Skin epidermis (tissue), 12 donors: ENCODE measurements at regions not wholly inside any gene's neighbourhood (a gene's known extent, or its start where the extent isn't known, plus 50 kb on each side); places are given as distances from the start of the nearest gene placed in this dataset.

Experiments used
- H3K27ac ChIP-seq, 21 experiments: fragments of 200-600 bp; sonication (generic) in 11 of 21; one replicate each; pipeline ENCODE4 v1.5.0; 2020; ENCODE audit warnings: mild to moderate bottlenecking in 3 of 21, inconsistent platforms in 2 of 21, moderate library complexity in 2 of 21
- H3K4me3 ChIP-seq, 7 experiments: fragments of 200-600 bp; sonication (generic) in 2 of 7; one replicate each; pipeline ENCODE4 v1.5.0; 2020; ENCODE audit warnings: inconsistent platforms in 2 of 7, mild to moderate bottlenecking in 2 of 7, moderate library complexity in 1 of 7

DNA sequence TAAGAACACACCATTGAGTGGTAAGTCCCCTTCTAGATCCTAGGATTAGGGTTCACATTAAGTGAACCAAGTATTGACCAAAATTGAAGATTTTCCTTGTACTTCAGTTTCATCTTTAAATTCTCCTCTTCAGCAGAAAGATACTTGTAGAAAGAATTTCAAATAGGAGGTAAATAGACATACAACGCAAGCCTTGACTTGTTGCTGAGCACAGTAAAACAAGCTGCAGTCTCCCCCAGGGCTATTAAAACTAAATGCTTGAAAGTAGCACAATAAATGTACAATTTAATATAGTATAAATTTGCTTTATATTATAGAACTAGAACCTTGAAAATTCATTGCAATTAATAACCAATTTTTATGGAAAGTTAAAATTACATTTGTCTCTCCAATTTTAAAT lies 170.1 kb upstream of the TARS1 start:
- no peak overlapping the region for H3K4me3 ChIP-seq
- H3K27ac ChIP-seq: no peak overlapping the region

- Histone ChIP-seq H3K27ac (peak overlapping the region in 1 of 21 experiments; percentile 41), H3K4me3 (no peak overlapping the region)
Observed at GRCh38 chr5:33271606-33272005, 169.2 kb upstream of the TARS1 start.

DNA sequence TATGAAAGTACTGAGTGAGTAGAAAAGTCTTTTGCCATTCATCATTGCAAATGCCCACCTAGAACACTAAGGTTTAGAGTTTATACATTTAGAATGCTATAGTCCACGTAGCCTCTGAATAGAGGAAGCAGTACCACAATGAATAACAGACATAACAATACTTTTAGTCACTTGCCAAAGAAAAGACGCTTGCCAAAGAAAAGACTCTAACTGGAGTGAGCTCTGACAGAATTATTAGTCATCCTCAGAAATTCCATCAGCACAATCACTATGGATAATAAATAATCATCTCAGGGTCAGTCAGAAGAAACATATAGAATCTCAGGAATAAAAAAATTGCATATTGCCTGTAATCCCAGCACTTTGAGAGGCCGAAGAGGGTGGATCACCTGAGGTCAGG lies 168.5 kb upstream of the TARS1 start:
- H3K27ac ChIP-seq: peak overlapping the region in 2 of 21 experiments; percentile 41 to 47
- no peak overlapping the region for H3K4me3 ChIP-seq

- Histone ChIP-seq H3K27ac (no peak overlapping the region), H3K4me3 (no peak overlapping the region)
Observed at GRCh38 chr5:33273985-33274384, 166.8 kb upstream of the TARS1 start.

DNA sequence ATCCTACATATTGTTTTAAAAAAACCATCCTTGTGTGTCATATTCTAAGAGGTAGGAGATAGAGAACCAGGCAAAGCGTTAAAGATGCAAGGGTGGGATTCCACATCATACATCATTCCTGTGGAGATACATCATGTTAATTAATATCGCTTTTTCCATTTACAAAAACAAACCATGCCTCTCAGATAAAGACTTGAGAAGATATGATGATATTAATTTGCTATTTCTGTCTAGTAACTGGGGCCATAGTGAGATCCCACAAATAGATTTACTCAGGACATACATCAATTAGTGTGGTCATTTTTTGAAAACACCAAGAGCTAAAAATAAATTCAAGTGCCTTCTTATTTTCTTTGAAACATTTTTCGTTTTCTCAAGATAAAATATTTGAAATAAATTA lies 165.4 kb upstream of the TARS1 start:
- H3K27ac ChIP-seq: no peak overlapping the region
- H3K4me3 ChIP-seq: no peak overlapping the region

DNA sequence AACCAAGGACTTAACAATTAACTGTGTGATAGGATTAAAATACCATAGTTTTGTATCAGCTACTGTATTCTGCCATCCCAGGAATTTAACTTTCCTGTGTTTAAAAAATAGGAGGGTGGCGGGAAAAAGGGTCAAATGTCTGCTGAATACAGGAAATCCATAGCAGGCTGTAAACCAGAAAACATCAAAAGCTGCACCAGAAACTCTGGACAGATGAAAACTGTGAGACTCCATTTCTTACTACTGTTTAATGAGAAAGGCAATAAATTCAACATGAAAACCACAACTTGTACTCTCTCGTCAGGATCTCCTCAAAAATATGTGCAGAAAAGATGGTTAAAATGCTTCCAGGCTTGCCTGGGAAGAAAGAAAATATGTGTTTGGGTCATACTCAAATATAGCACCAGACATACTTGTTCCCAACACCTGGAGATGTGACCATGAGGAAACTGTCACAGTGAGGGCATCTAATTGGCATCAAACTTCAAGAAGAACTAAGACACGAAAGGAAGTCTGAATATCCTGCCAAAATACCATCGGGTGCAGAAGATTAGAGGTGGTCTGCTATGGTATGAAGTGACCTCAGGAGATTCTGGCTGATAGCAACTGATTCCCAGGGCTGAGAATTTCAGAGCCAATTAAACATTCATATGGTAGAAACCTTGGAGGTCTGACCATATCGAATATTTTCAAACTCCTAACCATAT lies 164.7 kb upstream of the TARS1 start:
- Histone ChIP-seq H3K4me3 (no peak overlapping the region), H3K27ac (peak overlapping the region in 1 of 21 experiments; percentile 1)

- Histone ChIP-seq H3K4me3 (no peak overlapping the region), H3K27ac (peak overlapping the region in 2 of 21 experiments; percentile 1 to 5)
Observed at GRCh38 chr5:33276628-33276950, 164.2 kb upstream of the TARS1 start.

- Histone ChIP-seq H3K27ac (peak overlapping the region in 2 of 21 experiments; percentile 1 to 5), H3K4me3 (no peak overlapping the region)
Observed at GRCh38 chr5:33277061-33277650, 163.6 kb upstream of the TARS1 start.

GRCh38 chr5:33281431-33281843 lies 159.3 kb upstream of the TARS1 start:
- Histone ChIP-seq H3K4me3 (no peak overlapping the region), H3K27ac (no peak overlapping the region)

GRCh38 chr5:33282157-33282556 lies 158.6 kb upstream of the TARS1 start:
- Histone ChIP-seq H3K4me3 (no peak overlapping the region), H3K27ac (no peak overlapping the region)

DNA sequence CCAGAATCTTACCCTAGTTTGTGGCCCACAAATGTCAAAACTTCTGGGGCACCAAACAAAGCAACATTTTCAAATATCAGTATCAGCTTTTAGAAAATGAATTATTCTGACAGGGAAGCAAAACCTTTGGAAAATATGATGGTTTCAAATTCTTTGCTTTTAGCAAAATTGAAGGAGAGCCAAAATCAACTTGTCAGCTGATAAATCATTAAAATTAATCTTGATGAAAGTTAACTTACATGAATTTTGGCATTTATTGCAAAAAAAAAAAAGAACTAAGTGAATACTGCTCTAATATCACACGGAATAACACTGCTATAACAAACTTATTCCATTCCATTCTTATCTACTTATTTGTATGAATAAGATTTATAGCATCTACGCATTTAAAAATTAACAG lies 158.1 kb upstream of the TARS1 start:
- Histone ChIP-seq H3K4me3 (no peak overlapping the region), H3K27ac (no peak overlapping the region)

- Histone ChIP-seq H3K27ac (no peak overlapping the region), H3K4me3 (no peak overlapping the region)
Observed at GRCh38 chr5:33283243-33283642, 157.5 kb upstream of the TARS1 start.

GRCh38 chr5:33284681-33285080 lies 156.1 kb upstream of the TARS1 start:
- Histone ChIP-seq H3K27ac (no peak overlapping the region), H3K4me3 (no peak overlapping the region)

- no peak overlapping the region for H3K27ac ChIP-seq
- no peak overlapping the region for H3K4me3 ChIP-seq
Observed at GRCh38 chr5:33287242-33287641, 153.5 kb upstream of the TARS1 start.

DNA sequence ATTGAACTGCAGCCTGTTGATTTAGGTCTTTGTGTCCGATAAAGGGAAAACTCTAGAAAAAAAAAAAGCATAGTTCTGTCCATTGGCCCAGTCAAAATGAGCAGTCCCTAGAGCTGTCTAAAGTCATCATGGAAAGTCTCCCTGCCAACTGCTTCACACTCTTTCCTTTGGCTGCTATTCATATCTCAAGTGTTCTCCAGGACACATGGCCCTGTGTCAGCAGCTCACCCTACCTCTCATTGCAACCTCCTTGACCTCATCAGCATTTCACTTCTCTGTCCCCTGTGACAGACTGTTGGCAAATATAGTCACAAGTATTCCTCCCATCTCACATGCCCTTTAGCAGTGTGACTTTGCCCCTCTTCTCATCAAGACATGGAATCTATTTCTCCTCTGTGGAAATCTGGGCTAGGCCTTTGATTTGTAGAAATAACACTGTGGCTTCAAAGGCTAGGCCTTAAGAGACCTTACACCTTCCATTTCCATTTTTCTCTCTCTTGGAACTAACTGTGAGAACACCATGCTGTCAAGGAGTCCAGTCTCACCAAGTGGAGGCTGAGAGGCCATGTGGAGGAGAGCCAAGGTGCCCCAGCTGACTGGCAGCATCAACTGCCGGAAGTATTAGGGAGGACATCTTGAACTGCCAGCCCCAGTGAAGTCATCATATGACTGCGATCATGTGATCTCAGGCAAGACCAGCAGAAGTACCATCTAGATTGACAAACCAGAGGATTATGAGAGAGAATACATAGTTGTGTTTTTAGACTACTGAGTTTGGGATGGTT lies 149.4 kb upstream of the TARS1 start:
- no peak overlapping the region for H3K27ac ChIP-seq
- no peak overlapping the region for H3K4me3 ChIP-seq

GRCh38 chr5:33297760-33298216 lies 143.0 kb upstream of the TARS1 start:
- Histone ChIP-seq H3K27ac (peak overlapping the region in 2 of 21 experiments; percentile 17 to 27), H3K4me3 (no peak overlapping the region)

GRCh38 chr5:33299621-33300208 lies 141.1 kb upstream of the TARS1 start:
- Histone ChIP-seq H3K27ac (peak overlapping the region in 6 of 21 experiments; percentile 3 to 46 (median 15)), H3K4me3 (no peak overlapping the region)

- Histone ChIP-seq H3K27ac (peak overlapping the region in 6 of 21 experiments; percentile 3 to 46 (median 15)), H3K4me3 (no peak overlapping the region)
Observed at GRCh38 chr5:33300209-33300742, 140.5 kb upstream of the TARS1 start.

DNA sequence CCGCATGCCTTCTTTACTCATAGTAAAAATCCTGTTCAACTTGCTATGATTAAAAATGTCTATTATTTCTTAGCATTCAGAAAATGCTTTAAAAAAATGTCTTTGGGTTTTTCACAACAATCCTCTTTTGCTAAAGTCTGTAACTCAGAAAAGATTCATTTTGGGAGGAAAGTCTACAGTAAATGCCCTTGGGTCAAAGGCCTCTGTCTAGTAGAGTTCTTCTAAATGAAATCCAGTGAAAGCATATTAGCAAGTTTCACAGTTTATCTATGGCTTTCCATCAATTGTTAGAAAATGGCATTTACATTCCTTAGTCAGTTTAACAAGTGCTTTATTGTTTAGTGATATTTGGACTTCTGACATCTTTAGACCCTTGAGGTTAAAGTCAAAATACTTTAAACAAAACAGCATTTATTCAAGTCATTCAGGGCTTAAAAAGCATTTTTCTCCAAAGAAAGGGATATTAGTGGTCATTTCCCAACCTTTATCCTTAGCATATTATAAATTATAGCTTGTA lies 137.1 kb upstream of the TARS1 start:
- Histone ChIP-seq H3K4me3 (no peak overlapping the region), H3K27ac (no peak overlapping the region)

DNA sequence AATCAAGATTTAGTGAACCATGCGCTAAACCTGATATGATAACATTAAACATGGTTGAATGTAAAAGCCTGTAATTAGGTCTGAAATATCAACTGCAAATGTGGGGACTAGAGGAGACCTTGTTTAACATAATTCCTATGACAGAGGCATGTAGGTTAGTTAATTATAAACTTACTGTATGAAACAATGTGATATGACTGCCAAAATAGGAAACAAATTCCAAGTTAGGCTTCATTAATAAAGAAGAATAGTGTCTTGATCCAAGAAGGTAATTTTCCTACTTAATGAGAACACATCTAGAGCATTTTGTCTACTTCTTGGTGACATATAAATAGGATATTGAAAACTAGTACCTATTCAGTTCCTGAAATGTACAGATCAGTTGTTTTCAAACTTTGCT lies 136.2 kb upstream of the TARS1 start:
- Histone ChIP-seq H3K4me3 (no peak overlapping the region), H3K27ac (no peak overlapping the region)
